Erythroblast (primary cell): ENCODE measurements at regions not wholly inside any gene's neighbourhood (a gene's known extent, or its start where the extent isn't known, plus 50 kb on each side); places are given as distances from the start of the nearest gene placed in this dataset.

Source experiments
- GATA1 ChIP-seq: IDR thresholded peaks from 2 replicates; pipeline ENCODE4 v1.6.1; 2011; ENCODE audit warnings: low read depth, mild to moderate bottlenecking, control low read depth, low read length, moderate library complexity
- POLR2A ChIP-seq: IDR thresholded peaks from 2 replicates; pipeline ENCODE4 v1.6.1; 2011; ENCODE audit warnings: mild to moderate bottlenecking, low read length

- TF ChIP-seq POLR2A = no peak
- TF ChIP-seq GATA1 = no peak
These were observed 87.6 kb upstream of the SPOPL start for GRCh38 chr2:138414014-138414413.
